ENCODE measurements at regions not wholly inside any gene's neighbourhood (a gene's known extent, or its start where the extent isn't known, plus 50 kb on each side); places are given as distances from the start of the nearest gene placed in this dataset.

- no peak for DNase-seq
These were observed 1538.9 kb downstream of the PLA2G4A start for GRCh38 chr1:188367661-188368060.

GRCh38 chr1:188371295-188371806 lies 1542.6 kb downstream of the PLA2G4A start:
- DNase-seq = no peak

GRCh38 chr1:188372821-188373220 lies 1544.1 kb downstream of the PLA2G4A start:
- no peak for DNase-seq

GRCh38 chr1:188382851-188383250 lies 1554.1 kb downstream of the PLA2G4A start:
- no peak for DNase-seq

- no peak for DNase-seq
These were observed 1557.4 kb downstream of the PLA2G4A start for GRCh38 chr1:188386161-188386560.

- no peak for DNase-seq
These were observed 1557.9 kb downstream of the PLA2G4A start for GRCh38 chr1:188386666-188387065.

- no peak for DNase-seq
These were observed 1565.9 kb downstream of the PLA2G4A start for GRCh38 chr1:188394677-188395076.

- no peak for DNase-seq
These were observed 1568.8 kb downstream of the PLA2G4A start for GRCh38 chr1:188397521-188397920.

- DNase-seq = no peak
These were observed 1574.2 kb downstream of the PLA2G4A start for GRCh38 chr1:188402986-188403385.

- DNase-seq = no peak
These were observed 1577.9 kb downstream of the PLA2G4A start for GRCh38 chr1:188406636-188407035.

GRCh38 chr1:188420177-188420576 lies 1591.4 kb downstream of the PLA2G4A start:
- no peak for DNase-seq

- DNase-seq = no peak
These were observed 1594.3 kb downstream of the PLA2G4A start for GRCh38 chr1:188423073-188423472.

GRCh38 chr1:188424176-188424575 lies 1595.4 kb downstream of the PLA2G4A start:
- DNase-seq = no peak

- no peak for DNase-seq
These were observed 1596.9 kb downstream of the PLA2G4A start for GRCh38 chr1:188425687-188426086.

GRCh38 chr1:188426561-188426960 lies 1597.8 kb downstream of the PLA2G4A start:
- no peak for DNase-seq

GRCh38 chr1:188427642-188428041 lies 1598.9 kb downstream of the PLA2G4A start:
- no peak for DNase-seq

GRCh38 chr1:188429386-188429785 lies 1600.6 kb downstream of the PLA2G4A start:
- no peak for DNase-seq

GRCh38 chr1:188432427-188432826 lies 1603.7 kb downstream of the PLA2G4A start:
- DNase-seq = no peak

GRCh38 chr1:188433425-188433824 lies 1604.7 kb downstream of the PLA2G4A start:
- DNase-seq = no peak

GRCh38 chr1:188444526-188444925 lies 1615.8 kb downstream of the PLA2G4A start:
- no peak for DNase-seq

- no peak for DNase-seq
These were observed 1634.1 kb downstream of the PLA2G4A start for GRCh38 chr1:188462837-188463236.

GRCh38 chr1:188463919-188464318 lies 1635.2 kb downstream of the PLA2G4A start:
- DNase-seq = no peak

GRCh38 chr1:188466539-188466938 lies 1637.8 kb downstream of the PLA2G4A start:
- DNase-seq = no peak

- DNase-seq = no peak
These were observed 1647.9 kb downstream of the PLA2G4A start for GRCh38 chr1:188476606-188477005.

GRCh38 chr1:188489336-188490112 lies 1660.8 kb downstream of the PLA2G4A start:
- DNase-seq = no peak
